ENCODE measurements at regions not wholly inside any gene's neighbourhood (a gene's known extent, or its start where the extent isn't known, plus 50 kb on each side); places are given as distances from the start of the nearest gene placed in this dataset.

DNA sequence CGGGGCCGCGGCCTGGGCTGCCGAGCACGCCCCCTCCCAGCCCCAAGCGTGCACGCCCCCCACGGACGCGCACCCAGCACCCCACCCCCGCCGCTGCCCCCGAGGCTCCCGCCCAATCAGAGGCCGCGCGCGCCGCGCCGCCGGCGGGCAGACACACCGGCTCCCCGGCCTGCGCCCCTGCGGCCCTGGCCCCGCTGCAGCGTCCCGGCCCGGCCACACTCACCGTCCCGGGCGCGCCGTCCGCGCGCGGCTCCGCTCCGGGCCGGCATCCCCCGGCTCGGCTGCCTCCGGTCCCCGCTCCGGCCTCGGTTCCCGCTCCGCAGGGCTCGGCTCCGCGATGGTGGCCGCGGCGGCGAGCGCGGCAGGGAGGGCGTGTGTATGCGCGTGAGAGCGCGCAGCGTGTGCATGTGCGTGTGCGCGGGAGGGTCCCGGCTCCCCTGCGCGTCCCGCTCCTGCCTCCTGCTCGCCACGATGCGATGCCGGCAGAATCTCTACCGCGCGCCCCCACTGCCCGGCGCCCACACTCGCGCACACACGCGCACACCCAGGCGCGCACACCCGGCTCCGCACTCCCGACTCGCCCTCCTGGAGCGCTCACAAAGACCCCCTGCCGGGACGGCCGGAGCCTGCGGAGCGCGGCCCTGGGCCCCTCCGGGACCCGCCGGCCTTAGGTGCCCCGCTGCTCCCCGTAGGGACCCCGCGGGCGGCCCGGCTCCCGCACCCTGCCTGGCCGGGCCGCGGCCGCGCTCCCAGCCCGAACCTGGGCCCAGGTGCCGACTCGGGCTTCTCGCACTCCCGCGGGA lies 186.5 kb upstream of the LINGO1 start:
- no peak for DNase-seq

DNA sequence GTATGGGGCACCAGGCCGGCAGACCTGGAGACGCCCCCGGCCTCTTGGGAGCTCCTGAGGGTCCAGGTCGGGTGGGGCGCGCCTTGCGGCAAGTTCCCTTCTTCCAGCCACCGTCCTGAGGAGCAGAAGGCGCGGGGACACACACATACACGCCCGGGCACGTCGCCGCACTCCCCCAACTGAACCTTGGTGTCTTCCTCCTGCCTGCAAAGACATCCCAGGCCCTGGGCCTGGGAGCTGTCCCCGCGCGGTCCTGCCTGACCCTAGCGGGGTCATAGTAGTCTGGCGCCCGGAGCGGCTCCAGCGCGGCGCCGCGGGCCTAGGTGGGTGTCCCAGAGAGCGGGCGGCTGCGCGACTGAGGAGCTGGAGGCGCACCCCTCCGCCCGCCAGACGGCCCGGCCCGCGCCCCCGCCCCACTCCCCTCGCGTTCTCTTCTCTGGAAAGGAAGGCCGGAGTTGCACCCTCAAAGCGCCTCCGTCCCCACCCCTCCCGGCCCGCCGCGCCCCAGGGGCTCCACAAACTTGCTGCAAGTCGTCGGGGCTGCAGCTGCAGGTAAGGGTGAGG lies 185.9 kb upstream of the LINGO1 start:
- DNase-seq = no peak

DNA sequence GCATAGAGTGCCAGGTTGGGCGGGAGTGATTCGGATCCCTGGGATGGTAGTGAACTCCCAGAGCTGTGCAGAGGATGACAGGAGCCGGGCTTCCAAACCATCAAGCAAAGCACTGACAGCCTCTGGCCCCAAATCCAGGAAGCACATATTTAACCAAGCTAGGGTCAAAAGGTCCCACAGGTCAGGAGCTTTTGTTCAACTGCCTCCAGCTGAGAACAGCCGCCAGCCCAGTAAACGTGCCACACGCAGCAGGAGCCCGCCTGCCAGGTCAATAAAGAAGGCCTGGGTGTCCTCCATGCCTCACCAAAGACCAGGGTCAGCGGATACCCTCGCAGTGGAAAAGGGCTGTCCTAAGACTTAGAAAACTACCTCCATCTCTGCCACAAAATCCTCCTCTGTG lies 184.7 kb upstream of the LINGO1 start:
- no peak for DNase-seq

DNA sequence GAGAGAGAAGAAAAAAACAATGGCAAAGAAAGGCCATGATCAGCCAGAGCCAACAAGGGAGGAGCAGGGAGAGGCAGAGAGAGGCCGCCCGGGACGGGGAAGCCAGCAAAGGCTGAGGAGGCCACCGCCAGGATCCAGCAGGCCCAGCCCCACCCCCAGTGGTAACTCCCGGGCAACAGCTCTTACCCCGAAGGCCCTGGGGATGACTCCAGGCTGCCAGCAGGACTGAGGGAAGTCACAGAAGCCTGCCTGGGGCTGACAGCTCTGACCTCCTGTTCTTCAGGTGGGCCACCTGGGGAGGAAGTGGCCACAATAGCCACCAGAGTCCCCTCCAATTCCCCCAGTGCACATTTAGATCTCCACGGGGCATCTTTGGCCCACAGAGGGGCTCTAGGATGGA lies 184.3 kb upstream of the LINGO1 start:
- DNase-seq = no peak

DNA sequence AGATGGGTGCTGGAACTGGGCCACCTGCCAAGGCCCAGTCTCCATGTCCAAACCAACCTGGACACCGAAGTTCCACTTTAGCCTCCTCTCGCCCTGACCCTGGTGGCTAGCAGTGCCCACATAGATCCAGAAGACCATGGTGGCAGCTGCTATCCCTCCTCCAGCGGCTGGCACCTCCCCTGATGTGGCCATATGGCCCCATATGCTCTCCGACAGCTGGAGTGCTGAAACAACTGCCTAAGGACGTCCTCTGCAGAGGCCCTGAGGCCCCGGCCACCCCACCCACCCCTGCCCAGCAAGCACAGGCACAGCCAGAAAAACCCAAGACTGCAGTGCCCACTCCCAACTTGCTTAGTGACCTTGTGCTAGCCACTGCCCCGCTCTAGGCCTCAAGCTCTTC lies 182.3 kb upstream of the LINGO1 start:
- no peak for DNase-seq

- no peak for DNase-seq
Observed at GRCh38 chr15:77812664-77813063, 180.0 kb upstream of the LINGO1 start.

DNA sequence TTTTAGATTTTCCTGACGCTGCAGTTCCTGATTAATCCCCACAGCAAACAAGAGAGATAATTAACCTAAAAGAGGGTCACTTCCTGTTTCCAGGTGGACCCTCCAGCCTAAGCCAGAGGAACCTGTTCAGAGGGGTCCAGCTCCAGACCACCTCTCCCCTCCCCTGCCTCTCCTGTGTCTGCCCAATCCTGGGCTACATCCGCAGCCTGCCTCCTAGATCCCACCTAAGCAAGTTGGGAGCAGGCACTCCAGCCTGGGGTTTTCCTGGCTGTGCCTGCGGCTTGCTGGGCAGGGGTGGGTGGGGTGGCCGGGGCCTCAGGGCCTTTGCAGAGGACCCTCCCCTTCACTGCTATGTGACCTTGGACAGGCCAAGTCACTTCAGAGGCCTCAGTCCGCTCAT lies 178.6 kb upstream of the LINGO1 start:
- no peak for DNase-seq

DNA sequence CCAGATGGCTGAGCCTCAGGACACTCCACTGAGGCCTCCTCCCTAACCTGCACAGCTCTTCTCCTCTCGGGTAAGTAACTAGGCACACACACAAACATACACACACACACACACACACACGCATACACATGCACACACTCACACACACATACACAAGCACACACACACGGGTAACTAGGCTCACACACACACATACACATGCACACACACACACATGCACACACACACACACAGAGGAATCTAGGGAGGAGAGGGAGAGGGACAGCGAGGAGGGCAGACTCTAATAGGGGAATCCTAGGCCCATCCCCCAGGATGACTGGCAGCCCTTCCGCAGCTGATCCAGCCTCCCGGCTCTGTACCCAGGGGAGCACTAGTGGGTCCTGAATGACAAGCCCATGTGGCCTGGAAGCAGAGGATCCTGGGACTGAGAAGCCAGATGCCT lies 177.4 kb upstream of the LINGO1 start:
- DNase-seq = no peak

DNA sequence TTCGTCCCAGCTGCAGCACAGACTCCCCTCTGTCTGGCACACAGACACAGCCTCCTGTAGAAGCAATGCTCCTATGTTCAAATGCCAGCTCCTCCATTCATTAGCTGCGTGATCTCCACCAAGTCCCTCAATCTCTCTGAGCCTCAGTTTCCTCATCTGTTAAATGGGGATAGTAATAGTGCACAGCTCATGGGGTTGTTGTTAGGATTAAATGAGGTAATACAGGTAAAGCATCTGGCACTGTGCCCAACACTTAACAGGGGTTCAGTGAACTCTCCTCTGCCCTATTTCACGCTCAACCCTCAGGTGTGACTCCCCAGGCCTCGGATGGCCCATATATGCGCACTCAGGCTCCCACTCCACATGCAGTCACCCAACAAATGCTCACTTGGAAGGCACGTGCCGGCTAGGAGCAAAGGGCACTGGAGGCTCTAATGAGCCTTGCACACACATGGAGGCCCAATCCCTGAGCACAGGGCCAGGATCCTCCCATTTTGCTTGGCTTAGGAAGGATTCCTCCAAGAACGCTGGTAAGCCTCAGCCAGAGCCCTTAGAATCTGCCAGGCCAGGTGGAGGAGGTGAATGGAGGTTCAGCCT lies 176.0 kb upstream of the LINGO1 start:
- no peak for DNase-seq

GRCh38 chr15:77808075-77808474 lies 175.4 kb upstream of the LINGO1 start:
- DNase-seq = no peak

- no peak for DNase-seq
Observed at GRCh38 chr15:77807611-77808010, 174.9 kb upstream of the LINGO1 start.

DNA sequence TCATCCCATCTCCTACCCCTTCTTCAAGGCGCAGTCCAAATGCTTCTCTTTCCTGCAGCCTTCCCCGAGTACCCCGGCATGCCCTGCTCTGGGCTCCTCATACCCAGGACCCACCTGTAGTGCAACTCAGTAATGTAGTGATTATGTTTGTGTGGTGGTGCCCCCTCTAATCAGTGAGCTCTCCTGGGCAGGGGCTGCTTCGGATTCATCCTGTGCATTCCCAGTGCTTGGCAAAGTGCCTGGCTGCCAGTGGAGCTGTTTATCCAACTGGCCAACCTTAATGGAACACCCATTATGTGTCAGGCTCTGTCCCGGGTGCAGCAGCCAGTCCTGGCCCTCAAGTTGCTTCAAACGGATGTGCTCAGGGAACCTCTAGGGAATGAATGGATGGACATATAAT lies 174.4 kb upstream of the LINGO1 start:
- no peak for DNase-seq

GRCh38 chr15:77804210-77804609 lies 171.5 kb upstream of the LINGO1 start:
- no peak for DNase-seq

DNA sequence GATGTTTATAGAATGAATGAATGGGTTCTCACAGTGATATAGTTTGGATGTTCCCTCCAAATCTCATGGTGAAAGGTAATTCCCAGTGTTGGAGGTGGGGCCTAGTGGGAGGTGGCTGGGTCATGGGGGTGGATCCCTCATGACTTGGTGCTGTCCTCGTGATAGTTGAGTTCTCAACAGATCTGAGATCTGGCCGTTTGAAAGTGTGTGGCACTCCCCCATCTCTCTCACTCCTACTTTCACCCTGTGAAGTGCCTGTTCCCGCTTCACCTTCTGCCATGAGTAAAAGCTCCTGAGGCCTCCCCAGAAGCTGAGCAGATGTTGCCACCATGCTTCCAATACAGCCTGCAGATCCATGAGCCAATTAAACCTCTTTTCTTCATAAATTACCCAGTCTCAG lies 170.8 kb upstream of the LINGO1 start:
- no peak for DNase-seq

DNA sequence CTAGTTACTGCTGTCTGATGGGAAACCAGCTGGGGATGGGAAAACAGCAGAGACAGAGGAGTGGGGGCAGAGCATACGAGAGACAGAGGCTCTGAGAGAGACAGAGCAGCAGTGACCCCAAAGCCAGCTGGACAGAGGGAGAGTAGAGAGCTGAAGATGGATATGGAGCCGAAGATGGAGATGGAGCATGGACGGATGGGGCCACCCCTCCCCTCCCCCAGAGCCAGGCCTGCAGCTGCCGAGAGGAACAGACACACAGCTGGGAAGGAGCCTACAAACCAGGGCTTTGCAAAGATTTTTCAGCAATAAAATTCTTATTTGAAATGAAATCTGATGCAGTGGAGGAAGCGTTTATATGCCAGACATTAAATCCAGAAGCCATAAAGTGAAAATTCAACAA lies 167.6 kb upstream of the LINGO1 start:
- no peak for DNase-seq

DNA sequence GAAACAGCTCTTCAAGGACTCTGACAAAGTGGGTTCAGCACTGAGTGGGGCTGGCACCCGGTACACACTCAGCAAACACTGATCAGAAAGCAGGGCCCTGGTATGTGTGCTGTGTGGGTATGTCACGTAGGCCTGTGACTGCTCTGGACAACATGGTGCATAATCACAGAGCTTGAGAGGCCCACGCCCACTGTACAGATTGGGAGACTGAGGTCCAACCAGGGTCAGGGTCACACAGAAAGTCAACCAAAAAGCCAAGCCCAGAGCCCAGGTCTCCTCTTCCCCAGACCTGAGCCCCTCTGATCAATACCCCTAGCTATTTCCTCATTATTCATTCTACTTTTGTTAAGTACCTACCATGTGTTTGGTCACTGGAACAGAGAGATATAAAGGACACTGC lies 166.1 kb upstream of the LINGO1 start:
- DNase-seq = no peak

- DNase-seq = no peak
Observed at GRCh38 chr15:77798151-77798835, 165.6 kb upstream of the LINGO1 start.

GRCh38 chr15:77797270-77797669 lies 164.6 kb upstream of the LINGO1 start:
- DNase-seq = no peak

- DNase-seq = no peak
Observed at GRCh38 chr15:77796046-77796729, 163.5 kb upstream of the LINGO1 start.

- DNase-seq = no peak
Observed at GRCh38 chr15:77795446-77795845, 162.7 kb upstream of the LINGO1 start.

DNA sequence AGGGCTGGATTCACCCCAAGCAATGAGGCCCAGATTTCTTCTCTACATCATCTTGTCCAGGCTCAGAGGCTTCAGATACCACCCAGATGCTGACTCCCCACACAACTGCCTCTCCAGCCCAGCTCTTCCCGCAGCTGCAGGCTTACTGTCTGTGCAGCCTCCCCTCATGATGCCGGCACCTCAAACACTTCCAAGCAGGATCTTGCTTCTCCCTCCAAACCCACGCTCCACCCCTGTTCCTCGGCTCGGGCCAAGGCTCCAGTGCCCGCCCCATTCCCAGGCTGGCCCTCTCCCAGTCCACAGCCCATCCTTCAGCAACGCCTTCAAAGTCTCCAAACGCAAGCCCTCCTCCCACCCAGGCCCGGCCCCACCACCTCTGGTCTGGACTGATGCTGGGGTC lies 159.2 kb upstream of the LINGO1 start:
- no peak for DNase-seq

GRCh38 chr15:77790481-77790880 lies 157.8 kb upstream of the LINGO1 start:
- no peak for DNase-seq

GRCh38 chr15:77786956-77787355 lies 154.2 kb upstream of the LINGO1 start:
- DNase-seq = no peak
